ENCODE measurements at regions not wholly inside any gene's neighbourhood (a gene's known extent, or its start where the extent isn't known, plus 50 kb on each side); places are given as distances from the start of the nearest gene placed in this dataset.

DNA sequence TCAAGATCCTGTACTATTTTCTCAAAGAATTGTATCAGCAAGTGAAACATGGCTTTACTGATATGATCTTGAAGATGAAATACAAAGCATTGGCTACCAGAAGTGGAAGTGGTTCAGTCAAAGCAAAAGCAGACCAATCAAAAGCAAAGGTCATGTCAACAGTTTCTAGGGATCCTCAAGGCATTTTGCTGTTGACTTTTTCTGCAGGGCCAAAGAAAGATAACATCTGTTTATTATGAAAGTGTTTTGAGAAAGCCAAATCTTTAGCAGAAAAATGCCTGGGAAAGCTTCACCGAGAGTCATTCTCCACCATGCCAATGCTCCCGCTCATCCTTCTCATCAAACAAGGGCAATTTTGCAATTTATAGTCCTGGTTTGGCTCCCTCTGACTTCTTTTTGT, 90.3 kb upstream of the ACO1 start:
- no peak for TF ChIP-seq CTCF (IDR thresholded peaks at IDR 0.05; ENCODE audit: borderline replicate concordance)
- H3K9me3 ChIP-seq (replicated peaks), result no peaks in the 10 kb centered on the region
- H3K4me1 ChIP-seq, result no peaks in the 10 kb centered on the region
- no peak overlapping the region for H3K4me3 ChIP-seq
- intact Hi-C loops (cut with micrococcal nuclease), result no loop called here
- no peaks in the 10 kb centered on the region for H3K27me3 ChIP-seq (ENCODE audit: low read depth)
- no peaks in the 10 kb centered on the region for H3K36me3 ChIP-seq
- no peak for DNase-seq
- no peak overlapping the region for H3K27ac ChIP-seq (replicated peaks)

DNA sequence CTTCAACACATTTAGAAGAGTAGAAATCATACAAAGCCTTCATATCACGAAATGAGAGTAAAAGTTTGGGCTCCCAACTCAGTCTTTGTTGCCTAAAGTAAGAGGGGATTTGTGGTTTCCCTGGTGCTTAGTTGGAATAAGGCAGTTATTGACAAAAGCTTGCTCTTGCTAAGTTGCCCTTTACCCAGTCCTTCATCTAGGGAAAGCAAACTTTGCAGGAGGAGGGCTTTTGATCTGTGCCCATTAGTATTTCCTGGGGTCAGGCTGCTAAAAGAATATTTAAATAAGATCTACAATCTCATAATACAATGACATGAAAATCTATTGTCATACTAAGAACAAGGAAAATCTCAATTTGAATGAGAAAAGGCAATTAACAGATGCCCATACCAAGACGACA, 84.1 kb upstream of the ACO1 start:
- Histone ChIP-seq H3K4me1 (no peaks in the 10 kb centered on the region), H3K9me3 (replicated peaks) (no peaks in the 10 kb centered on the region), H3K27me3 (ENCODE audit: low read depth) (no peaks in the 10 kb centered on the region), H3K36me3 (no peaks in the 10 kb centered on the region), H3K4me3 (no peak overlapping the region), H3K27ac (replicated peaks) (no peak overlapping the region)
- DNase-seq, result no peak
- no peak for TF ChIP-seq CTCF (IDR thresholded peaks at IDR 0.05; ENCODE audit: borderline replicate concordance)
- intact Hi-C loops (cut with micrococcal nuclease), result no loop called here

DNA sequence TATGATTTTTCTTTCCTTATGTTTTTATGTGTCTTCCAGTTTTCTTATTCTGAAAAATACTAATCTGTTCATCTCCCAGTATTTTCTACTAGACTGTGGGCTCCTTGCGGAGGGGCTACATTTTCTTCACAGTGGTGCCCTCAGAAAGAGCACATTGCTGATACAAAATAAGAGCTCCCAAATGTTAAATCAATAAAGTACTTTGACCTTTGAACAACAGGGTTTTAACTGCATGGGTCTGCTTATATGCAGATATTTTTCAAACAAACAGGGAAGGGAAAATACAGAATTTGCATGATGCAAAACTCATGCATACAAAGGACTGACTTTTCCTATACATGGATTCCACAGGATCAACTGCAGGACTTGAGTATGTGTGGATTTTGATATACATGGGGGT, 79.9 kb upstream of the ACO1 start:
- no peak for DNase-seq
- TF ChIP-seq CTCF (IDR thresholded peaks at IDR 0.05; ENCODE audit: borderline replicate concordance), result no peak
- Histone ChIP-seq H3K27ac (replicated peaks) (no peak overlapping the region), H3K27me3 (ENCODE audit: low read depth) (no peaks in the 10 kb centered on the region), H3K36me3 (no peaks in the 10 kb centered on the region), H3K4me1 (no peaks in the 10 kb centered on the region), H3K4me3 (no peak overlapping the region), H3K9me3 (replicated peaks) (peaks cover 19% of the 10 kb centered on the region)
- intact Hi-C loops (cut with micrococcal nuclease), result no loop called here

DNA sequence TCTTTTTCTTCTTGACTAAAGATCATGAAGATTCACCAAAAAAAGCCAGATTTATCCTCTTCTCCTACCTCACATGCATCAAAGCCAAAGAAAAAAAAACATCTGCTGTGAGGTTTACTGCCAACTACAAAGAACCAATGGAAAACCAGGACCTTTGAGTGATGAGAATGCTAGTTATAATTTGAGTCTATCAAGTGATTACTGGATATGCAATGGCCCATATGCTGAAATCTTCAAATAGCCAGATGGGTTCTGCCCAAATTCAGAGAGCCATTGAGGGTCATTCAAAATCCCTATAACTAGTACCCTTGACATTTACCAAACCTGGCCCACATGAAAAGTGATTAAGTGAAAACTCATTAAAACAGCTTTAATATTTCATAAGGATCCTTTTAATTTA, 78.4 kb upstream of the ACO1 start:
- no peak for DNase-seq
- H3K36me3 ChIP-seq, result no peaks in the 10 kb centered on the region
- no peaks in the 10 kb centered on the region for H3K27me3 ChIP-seq (ENCODE audit: low read depth)
- no peak overlapping the region for H3K4me3 ChIP-seq
- intact Hi-C loops (cut with micrococcal nuclease), result no loop called here
- H3K27ac ChIP-seq (replicated peaks), result no peak overlapping the region
- no peak for TF ChIP-seq CTCF (IDR thresholded peaks at IDR 0.05; ENCODE audit: borderline replicate concordance)
- H3K4me1 ChIP-seq, result no peaks in the 10 kb centered on the region
- H3K9me3 ChIP-seq (replicated peaks), result peaks cover 24% of the 10 kb centered on the region

- Histone ChIP-seq H3K36me3 (no peaks in the 10 kb centered on the region), H3K27ac (replicated peaks) (no peak overlapping the region), H3K4me1 (no peaks in the 10 kb centered on the region), H3K9me3 (replicated peaks) (peaks cover 14% of the 10 kb centered on the region), H3K4me3 (no peak overlapping the region), H3K27me3 (ENCODE audit: low read depth) (no peaks in the 10 kb centered on the region)
- TF ChIP-seq CTCF (IDR thresholded peaks at IDR 0.05; ENCODE audit: borderline replicate concordance), result no peak
- intact Hi-C loops (cut with micrococcal nuclease), result no loop called here
- DNase-seq, result no peak
Observed at GRCh38 chr9:32319312-32319929, 65.0 kb upstream of the ACO1 start.

Data from left ventricle myocardium inferior (tissue), 1 donor.